Keratinocyte (primary cell): ENCODE measurements at regions not wholly inside any gene's neighbourhood (a gene's known extent, or its start where the extent isn't known, plus 50 kb on each side); places are given as distances from the start of the nearest gene placed in this dataset.

Experiments used
- DNase-seq: peaks from one replicate; pipeline ENCODE4 v3.0.0-alpha.2; 2011; ENCODE audit warnings: low read depth, missing footprints, low spot score
- FAIRE-seq: peaks from 2 replicates; lab custom pipeline; 2011; peaks lifted over from hg19 to GRCh38; lab: Jason Lieb, UNC
- H2AFZ ChIP-seq: 2 replicates; pipeline ENCODE4 v1.6.0; 2012; ENCODE audit warnings: low read length, control low read depth, inconsistent platforms; ENCODE audit not compliant: control insufficient read depth
- H3K27ac ChIP-seq: 2 replicates; pipeline ENCODE4 v1.5.1; 2011; ENCODE audit warnings: low read length; ENCODE audit not compliant: control insufficient read depth, insufficient read depth
- H3K27me3 ChIP-seq: 3 replicates; pipeline ENCODE4 v1.6.0; 2011; ENCODE audit warnings: low read length; ENCODE audit not compliant: control insufficient read depth, insufficient read depth; ENCODE audit errors: extremely low read depth
- H3K36me3 ChIP-seq, 2 experiments: 2 replicates in 1 of 2; 3 replicates in 1 of 2; pipeline ENCODE4 v1.5.1; 2011; ENCODE audit warnings: low read length in 2 of 2, mild to moderate bottlenecking in 1 of 2; ENCODE audit not compliant: control insufficient read depth in 2 of 2, insufficient read depth in 2 of 2; ENCODE audit errors: extremely low read depth in 1 of 2
- H3K4me1 ChIP-seq: 3 replicates; pipeline ENCODE4 v1.5.1; 2011; ENCODE audit warnings: low read length; ENCODE audit not compliant: control insufficient read depth, insufficient read depth; ENCODE audit errors: extremely low read depth
- H3K4me2 ChIP-seq: 3 replicates; pipeline ENCODE4 v1.6.0; 2011; ENCODE audit warnings: low read depth, low read length; ENCODE audit not compliant: control insufficient read depth, insufficient read depth; ENCODE audit errors: extremely low read depth
- H3K4me3 ChIP-seq, 3 experiments: fragments of 200-600 bp in 1 of 3; sonication (generic) in 1 of 3; 2 replicates in 2 of 3; 3 replicates in 1 of 3; pipeline ENCODE4 v1.5.1; 2011 to 2016; ENCODE audit warnings: low read length in 3 of 3, mild to moderate bottlenecking in 3 of 3, control low read depth in 2 of 3, inconsistent platforms in 1 of 3, low read depth in 1 of 3, mixed read lengths in 1 of 3, mixed run types in 1 of 3, moderate library complexity in 1 of 3; ENCODE audit not compliant: control insufficient read depth in 2 of 3, insufficient read depth in 2 of 3; ENCODE audit errors: extremely low read depth in 1 of 3
- H3K79me2 ChIP-seq: 2 replicates; pipeline ENCODE4 v1.6.0; 2012; ENCODE audit warnings: low read length; ENCODE audit not compliant: control insufficient read depth, insufficient read depth
- H3K9ac ChIP-seq: 3 replicates; pipeline ENCODE4 v1.6.0; 2011; ENCODE audit warnings: low read length; ENCODE audit not compliant: control insufficient read depth, insufficient read depth; ENCODE audit errors: extremely low read depth
- H3K9me1 ChIP-seq: 3 replicates; pipeline ENCODE4 v1.6.0; 2011; ENCODE audit warnings: low read length; ENCODE audit not compliant: control insufficient read depth, insufficient read depth; ENCODE audit errors: extremely low read depth
- H3K9me3 ChIP-seq: 2 replicates; pipeline ENCODE4 v1.5.1; 2012; ENCODE audit warnings: low read depth, low read length; ENCODE audit not compliant: control insufficient read depth
- H4K20me1 ChIP-seq: 3 replicates; pipeline ENCODE4 v1.6.0; 2011; ENCODE audit warnings: low read length; ENCODE audit not compliant: control insufficient read depth, insufficient read depth; ENCODE audit errors: extremely low read depth
- CTCF ChIP-seq, 3 experiments: IDR thresholded peaks in 1 of 3; conservative IDR thresholded peaks in 1 of 3; optimal IDR thresholded peaks in 1 of 3; 2 replicates in 2 of 3; 3 replicates in 1 of 3; pipeline versions ENCODE3 to v1.5.1; 2011; ENCODE audit warnings: low read length in 3 of 3, mild to moderate bottlenecking in 3 of 3, moderate library complexity in 2 of 3, control low read depth in 1 of 3, inconsistent platforms in 1 of 3; ENCODE audit not compliant: insufficient read depth in 2 of 3; ENCODE audit errors: extremely low read depth in 1 of 3
- EZH2 ChIP-seq: IDR thresholded peaks from one replicate; pipeline ENCODE4 v1.6.1; 2012; ENCODE audit warnings: inconsistent platforms, mild to moderate bottlenecking, low read length, moderate library complexity
- dilution Hi-C: fragments of 300-500 bp; cut with MboI; formaldehyde crosslinking; loops from one replicate; pipeline ENCODE4 v1.7.0; 2020; ENCODE audit warnings: low sequenced_read_pairs; ENCODE audit not compliant: extremely low pct_ligation_motif_present

- DNase-seq (no peak), FAIRE-seq (no peak)
- Histone ChIP-seq H3K27ac (no peak overlapping the region), H3K9me3 (no peaks in the 10 kb centered on the region), H3K4me1 (peaks cover 6% of the 10 kb centered on the region), H3K4me3 (no peak overlapping the region), H2AFZ (no peak overlapping the region), H4K20me1 (no peaks in the 10 kb centered on the region), H3K9me1 (no peaks in the 10 kb centered on the region), H3K9ac (no peak overlapping the region), H3K4me2 (no peak overlapping the region), H3K36me3 (no peaks in the 10 kb centered on the region), H3K27me3 (no peaks in the 10 kb centered on the region), H3K79me2 (no peaks in the 10 kb centered on the region)
- TF ChIP-seq EZH2 = no peak
- TF ChIP-seq CTCF (optimal IDR thresholded peaks at IDR 0.05 in 1 of 3, IDR thresholded peaks at IDR 0.05 in 1 of 3, conservative IDR thresholded peaks at IDR 0.05 in 1 of 3; ENCODE audit: extremely low read depth in 1 of 3, insufficient read depth in 2 of 3, low read length in 3 of 3) = no peak
- dilution Hi-C loops = no loop called here
Measured at GRCh38 chr3:36631549-36631948, 132.8 kb downstream of the DCLK3 start.

GRCh38 chr3:36615861-36616260 lies 148.5 kb downstream of the DCLK3 start:
- H3K9me3 ChIP-seq = no peaks in the 10 kb centered on the region
- H4K20me1 ChIP-seq = no peaks in the 10 kb centered on the region
- no peaks in the 10 kb centered on the region for H3K79me2 ChIP-seq
- FAIRE-seq = peak; percentile 77
- H3K27me3 ChIP-seq = no peaks in the 10 kb centered on the region
- TF ChIP-seq EZH2 (no peak), CTCF (optimal IDR thresholded peaks at IDR 0.05 in 1 of 3, IDR thresholded peaks at IDR 0.05 in 1 of 3, conservative IDR thresholded peaks at IDR 0.05 in 1 of 3; ENCODE audit: extremely low read depth in 1 of 3, insufficient read depth in 2 of 3, low read length in 3 of 3) (no peak)
- no peak overlapping the region for H3K4me3 ChIP-seq
- H3K9ac ChIP-seq = no peak overlapping the region
- H3K4me1 ChIP-seq = peaks cover 7% of the 10 kb centered on the region
- no peak overlapping the region for H3K27ac ChIP-seq
- dilution Hi-C loops = no loop called here
- H3K36me3 ChIP-seq = no peaks in the 10 kb centered on the region
- H3K4me2 ChIP-seq = no peak overlapping the region
- H2AFZ ChIP-seq = no peak overlapping the region
- H3K9me1 ChIP-seq = no peaks in the 10 kb centered on the region
- peak; percentile 7 for DNase-seq
